SK-N-SH treated with all-trans-retinoic acid at 6 μM for 48 hours (cell line): ENCODE measurements at regions not wholly inside any gene's neighbourhood (a gene's known extent, or its start where the extent isn't known, plus 50 kb on each side); places are given as distances from the start of the nearest gene placed in this dataset.

ENCODE experiments used
- ATAC-seq: fragments of 200-7000 bp; cut with Tn5 transposase; 3 replicates; pipeline ENCODE4 v1.9.1; 2020; ENCODE audit warnings: mild to moderate bottlenecking, moderate library complexity
- ARNTL ChIP-seq: fragments of 450-650 bp; formaldehyde crosslinking; IDR thresholded peaks from 2 replicates; pipeline ENCODE4 v1.5.0; 2020; ENCODE audit warnings: low read depth, mild to moderate bottlenecking, moderate library complexity, borderline replicate concordance
- BACH2 ChIP-seq: fragments of 250-450 bp; sonication (Bioruptor Pico); IDR thresholded peaks from 2 replicates; pipeline ENCODE4 v1.9.0; 2021; ENCODE audit warnings: mild to moderate bottlenecking, borderline replicate concordance
- CSDC2 ChIP-seq: fragments of 250-450 bp; sonication (Bioruptor Pico); IDR thresholded peaks from 2 replicates; pipeline ENCODE4 v1.5.0; 2020; ENCODE audit warnings: mild to moderate bottlenecking, moderate library complexity
- ESRRG ChIP-seq: fragments of 250-450 bp; sonication (Bioruptor Pico); IDR thresholded peaks from 2 replicates; pipeline ENCODE4 v1.6.1; 2021; ENCODE audit warnings: mild to moderate bottlenecking
- GLIS3 ChIP-seq: fragments of 250-450 bp; sonication (Bioruptor Pico); IDR thresholded peaks from 2 replicates; pipeline ENCODE4 v1.5.0; 2020; ENCODE audit warnings: mild to moderate bottlenecking, moderate library complexity
- ISL1 ChIP-seq: fragments of 250-450 bp; sonication (Bioruptor Pico); IDR thresholded peaks from 2 replicates; pipeline ENCODE4 v2.1.2; 2022; ENCODE audit warnings: mild to moderate bottlenecking, moderate library complexity
- OSR1 ChIP-seq: fragments of 250-450 bp; sonication (Bioruptor Pico); IDR thresholded peaks from 2 replicates; pipeline ENCODE4 v1.8.0; 2022; ENCODE audit warnings: moderate library complexity, mild to moderate bottlenecking, inconsistent platforms
- PPARA ChIP-seq: fragments of 250-450 bp; sonication (Bioruptor Pico); IDR thresholded peaks from 2 replicates; pipeline ENCODE4 v1.5.0; 2020; ENCODE audit warnings: mild to moderate bottlenecking, borderline replicate concordance
- RARB ChIP-seq: fragments of 250-450 bp; sonication (Bioruptor Pico); IDR thresholded peaks from 2 replicates; pipeline ENCODE4 v1.8.0; 2021; ENCODE audit warnings: mild to moderate bottlenecking, moderate library complexity
- SNAI2 ChIP-seq: fragments of 250-450 bp; sonication (Bioruptor Pico); IDR thresholded peaks from 2 replicates; pipeline ENCODE4 v1.5.0; 2020; ENCODE audit warnings: mild to moderate bottlenecking, moderate library complexity
- TCF4 ChIP-seq: fragments of 250-450 bp; sonication (Bioruptor Pico); IDR thresholded peaks from 2 replicates; pipeline ENCODE4 v1.8.0; 2021; ENCODE audit warnings: mild to moderate bottlenecking, moderate library complexity, borderline replicate concordance
- TOX ChIP-seq: fragments of 250-450 bp; sonication (Bioruptor Pico); IDR thresholded peaks from 2 replicates; pipeline ENCODE4 v1.8.0; 2021; ENCODE audit warnings: mild to moderate bottlenecking, moderate library complexity, borderline replicate concordance
- ZC3H10 ChIP-seq: fragments of 250-450 bp; sonication (Bioruptor Pico); IDR thresholded peaks from 2 replicates; pipeline ENCODE4 v1.5.1; 2021; ENCODE audit warnings: mild to moderate bottlenecking, moderate library complexity
- ZFP3 ChIP-seq: fragments of 250-450 bp; sonication (Bioruptor Pico); IDR thresholded peaks from 2 replicates; pipeline ENCODE4 v1.5.0; 2020; ENCODE audit warnings: mild to moderate bottlenecking, moderate library complexity
- ZFP30 ChIP-seq: fragments of 450-650 bp; formaldehyde crosslinking; IDR thresholded peaks from 2 replicates; pipeline ENCODE4 v1.5.0; 2022; ENCODE audit warnings: mild to moderate bottlenecking, moderate library complexity
- ZNF565 ChIP-seq: fragments of 450-650 bp; formaldehyde crosslinking; conservative IDR thresholded peaks from 2 replicates; pipeline ENCODE4 v1.5.0; 2020; ENCODE audit warnings: low read depth, mild to moderate bottlenecking, moderate library complexity
- ZNF70 ChIP-seq: fragments of 450-650 bp; formaldehyde crosslinking; IDR thresholded peaks from 2 replicates; pipeline ENCODE4 v1.5.0; 2020; ENCODE audit warnings: mild to moderate bottlenecking, moderate library complexity
- ZNF8 ChIP-seq: fragments of 450-650 bp; formaldehyde crosslinking; IDR thresholded peaks from 2 replicates; pipeline ENCODE4 v1.5.0; 2020; ENCODE audit warnings: mild to moderate bottlenecking, moderate library complexity
- TF ChIP-seq, protein P1 (sequence below): fragments of 250-450 bp; sonication (Bioruptor Pico); IDR thresholded peaks from 2 replicates; pipeline ENCODE4 v1.8.0; 2020; ENCODE audit warnings: mild to moderate bottlenecking, moderate library complexity, borderline replicate concordance
- TF ChIP-seq, protein P2 (sequence below): fragments of 250-450 bp; sonication (Bioruptor Pico); IDR thresholded peaks from 2 replicates; pipeline ENCODE4 v1.5.1; 2020; ENCODE audit warnings: low read depth, mild to moderate bottlenecking, moderate library complexity
- TF ChIP-seq, protein P3 (sequence below): fragments of 250-450 bp; sonication (Bioruptor Pico); IDR thresholded peaks from 2 replicates; pipeline ENCODE4 v1.5.0; 2020; ENCODE audit warnings: mild to moderate bottlenecking, moderate library complexity
- TF ChIP-seq, protein P4 (sequence below): fragments of 250-450 bp; sonication (Bioruptor Pico); IDR thresholded peaks from 2 replicates; pipeline ENCODE4 v1.5.1; 2021; ENCODE audit warnings: mild to moderate bottlenecking, moderate library complexity
- TF ChIP-seq, protein P5 (sequence below): fragments of 250-450 bp; sonication (Bioruptor Pico); IDR thresholded peaks from 2 replicates; pipeline ENCODE4 v1.8.0; 2021; ENCODE audit warnings: low read depth, mild to moderate bottlenecking, moderate library complexity, borderline replicate concordance

DNA sequence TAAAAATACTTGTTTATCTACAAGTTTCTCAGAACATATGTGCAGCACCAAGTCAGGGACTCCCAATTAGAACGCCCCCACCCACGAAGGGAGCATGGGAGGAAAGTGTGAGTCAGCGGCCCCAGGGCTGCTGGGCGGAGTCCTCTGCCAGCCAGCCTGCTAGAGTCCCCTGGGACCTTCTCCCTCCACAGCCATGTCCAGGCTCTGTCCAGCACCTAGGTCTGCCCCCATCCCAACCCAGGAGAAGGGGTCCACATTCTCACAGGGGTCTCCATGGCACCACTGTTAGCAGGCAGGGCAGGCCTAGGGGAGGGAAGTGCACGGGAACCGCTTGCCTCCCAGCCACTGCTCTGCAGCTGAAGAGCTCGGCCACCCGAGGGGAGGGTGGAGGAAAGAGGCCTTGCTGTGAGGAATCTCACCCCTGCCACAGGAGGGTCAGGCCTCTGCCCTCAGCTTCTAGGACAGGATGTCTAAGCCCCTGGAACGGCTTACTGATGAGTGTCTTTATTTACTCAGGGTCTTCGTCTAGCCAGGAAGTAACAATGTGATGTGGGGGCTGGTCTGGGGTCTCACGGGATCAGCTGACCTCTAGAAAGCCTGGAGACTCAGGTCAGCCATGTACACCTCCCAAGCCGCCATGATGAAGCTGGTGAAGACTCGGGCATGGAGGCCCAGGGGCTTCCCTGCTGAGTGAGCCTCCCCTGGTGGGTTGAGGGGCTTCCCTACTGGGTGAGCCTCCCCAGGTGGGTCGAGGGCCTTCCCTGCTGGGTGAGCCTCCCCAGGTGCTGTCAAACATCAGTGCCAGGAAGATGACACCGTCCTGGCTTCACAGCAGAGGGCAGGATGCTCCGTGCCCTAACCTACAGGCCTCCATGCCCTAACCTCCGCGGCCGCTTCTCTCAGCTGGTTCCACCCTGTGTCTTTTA, 190.3 kb downstream of the RBFOX3 start (continued):
- TF ChIP-seq, protein P1, sequence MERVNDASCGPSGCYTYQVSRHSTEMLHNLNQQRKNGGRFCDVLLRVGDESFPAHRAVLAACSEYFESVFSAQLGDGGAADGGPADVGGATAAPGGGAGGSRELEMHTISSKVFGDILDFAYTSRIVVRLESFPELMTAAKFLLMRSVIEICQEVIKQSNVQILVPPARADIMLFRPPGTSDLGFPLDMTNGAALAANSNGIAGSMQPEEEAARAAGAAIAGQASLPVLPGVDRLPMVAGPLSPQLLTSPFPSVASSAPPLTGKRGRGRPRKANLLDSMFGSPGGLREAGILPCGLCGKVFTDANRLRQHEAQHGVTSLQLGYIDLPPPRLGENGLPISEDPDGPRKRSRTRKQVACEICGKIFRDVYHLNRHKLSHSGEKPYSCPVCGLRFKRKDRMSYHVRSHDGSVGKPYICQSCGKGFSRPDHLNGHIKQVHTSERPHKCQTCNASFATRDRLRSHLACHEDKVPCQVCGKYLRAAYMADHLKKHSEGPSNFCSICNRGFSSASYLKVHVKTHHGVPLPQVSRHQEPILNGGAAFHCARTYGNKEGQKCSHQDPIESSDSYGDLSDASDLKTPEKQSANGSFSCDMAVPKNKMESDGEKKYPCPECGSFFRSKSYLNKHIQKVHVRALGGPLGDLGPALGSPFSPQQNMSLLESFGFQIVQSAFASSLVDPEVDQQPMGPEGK (CRISPR knock-in tag): no peak
- TF ChIP-seq ZNF8: no peak

DNA sequence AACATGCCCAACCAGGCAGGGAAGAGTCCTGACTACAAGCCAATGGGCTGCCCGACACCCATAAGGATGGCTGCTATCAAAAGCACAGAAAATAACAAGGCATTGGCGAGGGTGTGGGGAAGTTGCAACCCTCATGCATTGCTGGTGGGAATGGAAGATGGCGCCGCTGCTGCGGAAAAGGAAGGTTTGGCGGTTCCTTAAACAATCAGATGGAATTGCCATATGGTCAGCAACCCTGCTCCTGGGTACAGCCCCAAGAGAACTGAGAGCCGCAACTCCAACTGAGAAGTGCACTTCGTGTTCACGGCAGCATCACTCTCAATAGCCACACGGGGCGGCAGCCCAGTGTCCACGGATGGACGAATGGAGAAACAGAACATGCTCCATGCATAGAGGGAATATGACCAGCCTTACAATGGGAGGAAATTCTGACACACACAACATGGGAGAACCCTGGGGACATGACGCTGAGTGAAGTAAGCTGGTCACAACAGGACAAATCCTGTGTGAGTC, 193.3 kb downstream of the RBFOX3 start:
- TF ChIP-seq GLIS3 (CRISPR knock-in tag) (no peak), TOX (no peak), PPARA (CRISPR knock-in tag) (no peak), ARNTL (no peak), ZC3H10 (CRISPR knock-in tag) (no peak), ZNF70 (CRISPR knock-in tag) (no peak), ZNF8 (no peak), SNAI2 (no peak), RARB (CRISPR knock-in tag) (no peak), ZFP3 (CRISPR knock-in tag) (no peak), TCF4 (no peak), CSDC2 (CRISPR knock-in tag) (no peak), ZNF565 (CRISPR knock-in tag) (no peak), OSR1 (CRISPR knock-in tag) (no peak), ESRRG (CRISPR knock-in tag) (no peak)
- TF ChIP-seq, protein P2, sequence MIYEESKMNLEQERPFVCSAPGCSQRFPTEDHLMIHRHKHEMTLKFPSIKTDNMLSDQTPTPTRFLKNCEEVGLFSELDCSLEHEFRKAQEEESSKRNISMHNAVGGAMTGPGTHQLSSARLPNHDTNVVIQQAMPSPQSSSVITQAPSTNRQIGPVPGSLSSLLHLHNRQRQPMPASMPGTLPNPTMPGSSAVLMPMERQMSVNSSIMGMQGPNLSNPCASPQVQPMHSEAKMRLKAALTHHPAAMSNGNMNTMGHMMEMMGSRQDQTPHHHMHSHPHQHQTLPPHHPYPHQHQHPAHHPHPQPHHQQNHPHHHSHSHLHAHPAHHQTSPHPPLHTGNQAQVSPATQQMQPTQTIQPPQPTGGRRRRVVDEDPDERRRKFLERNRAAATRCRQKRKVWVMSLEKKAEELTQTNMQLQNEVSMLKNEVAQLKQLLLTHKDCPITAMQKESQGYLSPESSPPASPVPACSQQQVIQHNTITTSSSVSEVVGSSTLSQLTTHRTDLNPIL: no peak
- TF ChIP-seq, protein P3, sequence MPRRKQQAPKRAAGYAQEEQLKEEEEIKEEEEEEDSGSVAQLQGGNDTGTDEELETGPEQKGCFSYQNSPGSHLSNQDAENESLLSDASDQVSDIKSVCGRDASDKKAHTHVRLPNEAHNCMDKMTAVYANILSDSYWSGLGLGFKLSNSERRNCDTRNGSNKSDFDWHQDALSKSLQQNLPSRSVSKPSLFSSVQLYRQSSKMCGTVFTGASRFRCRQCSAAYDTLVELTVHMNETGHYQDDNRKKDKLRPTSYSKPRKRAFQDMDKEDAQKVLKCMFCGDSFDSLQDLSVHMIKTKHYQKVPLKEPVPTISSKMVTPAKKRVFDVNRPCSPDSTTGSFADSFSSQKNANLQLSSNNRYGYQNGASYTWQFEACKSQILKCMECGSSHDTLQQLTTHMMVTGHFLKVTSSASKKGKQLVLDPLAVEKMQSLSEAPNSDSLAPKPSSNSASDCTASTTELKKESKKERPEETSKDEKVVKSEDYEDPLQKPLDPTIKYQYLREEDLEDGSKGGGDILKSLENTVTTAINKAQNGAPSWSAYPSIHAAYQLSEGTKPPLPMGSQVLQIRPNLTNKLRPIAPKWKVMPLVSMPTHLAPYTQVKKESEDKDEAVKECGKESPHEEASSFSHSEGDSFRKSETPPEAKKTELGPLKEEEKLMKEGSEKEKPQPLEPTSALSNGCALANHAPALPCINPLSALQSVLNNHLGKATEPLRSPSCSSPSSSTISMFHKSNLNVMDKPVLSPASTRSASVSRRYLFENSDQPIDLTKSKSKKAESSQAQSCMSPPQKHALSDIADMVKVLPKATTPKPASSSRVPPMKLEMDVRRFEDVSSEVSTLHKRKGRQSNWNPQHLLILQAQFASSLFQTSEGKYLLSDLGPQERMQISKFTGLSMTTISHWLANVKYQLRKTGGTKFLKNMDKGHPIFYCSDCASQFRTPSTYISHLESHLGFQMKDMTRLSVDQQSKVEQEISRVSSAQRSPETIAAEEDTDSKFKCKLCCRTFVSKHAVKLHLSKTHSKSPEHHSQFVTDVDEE (CRISPR knock-in tag): no peak
- TF ChIP-seq, protein P4, sequence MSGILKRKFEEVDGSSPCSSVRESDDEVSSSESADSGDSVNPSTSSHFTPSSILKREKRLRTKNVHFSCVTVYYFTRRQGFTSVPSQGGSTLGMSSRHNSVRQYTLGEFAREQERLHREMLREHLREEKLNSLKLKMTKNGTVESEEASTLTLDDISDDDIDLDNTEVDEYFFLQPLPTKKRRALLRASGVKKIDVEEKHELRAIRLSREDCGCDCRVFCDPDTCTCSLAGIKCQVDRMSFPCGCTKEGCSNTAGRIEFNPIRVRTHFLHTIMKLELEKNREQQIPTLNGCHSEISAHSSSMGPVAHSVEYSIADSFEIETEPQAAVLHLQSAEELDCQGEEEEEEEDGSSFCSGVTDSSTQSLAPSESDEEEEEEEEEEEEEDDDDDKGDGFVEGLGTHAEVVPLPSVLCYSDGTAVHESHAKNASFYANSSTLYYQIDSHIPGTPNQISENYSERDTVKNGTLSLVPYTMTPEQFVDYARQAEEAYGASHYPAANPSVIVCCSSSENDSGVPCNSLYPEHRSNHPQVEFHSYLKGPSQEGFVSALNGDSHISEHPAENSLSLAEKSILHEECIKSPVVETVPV (CRISPR knock-in tag): no peak
- TF ChIP-seq, protein P5, sequence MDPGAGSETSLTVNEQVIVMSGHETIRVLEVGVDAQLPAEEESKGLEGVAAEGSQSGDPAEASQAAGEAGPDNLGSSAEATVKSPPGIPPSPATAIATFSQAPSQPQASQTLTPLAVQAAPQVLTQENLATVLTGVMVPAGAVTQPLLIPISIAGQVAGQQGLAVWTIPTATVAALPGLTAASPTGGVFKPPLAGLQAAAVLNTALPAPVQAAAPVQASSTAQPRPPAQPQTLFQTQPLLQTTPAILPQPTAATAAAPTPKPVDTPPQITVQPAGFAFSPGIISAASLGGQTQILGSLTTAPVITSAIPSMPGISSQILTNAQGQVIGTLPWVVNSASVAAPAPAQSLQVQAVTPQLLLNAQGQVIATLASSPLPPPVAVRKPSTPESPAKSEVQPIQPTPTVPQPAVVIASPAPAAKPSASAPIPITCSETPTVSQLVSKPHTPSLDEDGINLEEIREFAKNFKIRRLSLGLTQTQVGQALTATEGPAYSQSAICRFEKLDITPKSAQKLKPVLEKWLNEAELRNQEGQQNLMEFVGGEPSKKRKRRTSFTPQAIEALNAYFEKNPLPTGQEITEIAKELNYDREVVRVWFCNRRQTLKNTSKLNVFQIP (CRISPR knock-in tag): no peak
- no peak for ATAC-seq

DNA sequence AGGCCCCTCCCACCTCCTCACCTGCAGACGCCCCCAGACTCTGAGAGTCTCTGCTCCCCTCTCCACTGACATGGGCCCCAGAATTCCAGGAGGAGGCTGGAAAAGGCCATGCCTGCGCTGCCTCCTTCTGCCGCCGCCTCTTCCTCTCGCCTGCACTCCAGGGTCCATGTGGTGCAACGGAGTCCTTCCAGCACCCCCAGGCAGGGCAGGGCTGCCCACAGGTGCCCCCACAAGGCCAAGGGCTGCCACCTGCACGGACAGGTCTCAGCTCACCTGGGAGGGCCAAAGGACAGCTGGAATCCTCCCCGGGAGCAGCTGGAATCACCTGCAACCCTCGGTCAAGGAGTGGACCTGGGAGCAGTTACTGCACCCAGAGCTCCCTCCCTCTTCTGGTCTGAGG, 194.9 kb downstream of the RBFOX3 start:
- ATAC-seq: no peak
- TF ChIP-seq ISL1 (no peak), ZC3H10 (CRISPR knock-in tag) (no peak), TCF4 (no peak), PPARA (CRISPR knock-in tag) (no peak), ZNF565 (CRISPR knock-in tag) (no peak), ZNF70 (CRISPR knock-in tag) (no peak), RARB (CRISPR knock-in tag) (no peak), ZFP30 (no peak), ZNF8 (no peak), ESRRG (CRISPR knock-in tag) (no peak), BACH2 (CRISPR knock-in tag) (no peak), GLIS3 (CRISPR knock-in tag) (no peak), SNAI2 (no peak)
- TF ChIP-seq, protein P4 (CRISPR knock-in tag): no peak
- TF ChIP-seq, protein P1 (CRISPR knock-in tag): no peak
